ENCODE measurements at regions not wholly inside any gene's neighbourhood (a gene's known extent, or its start where the extent isn't known, plus 50 kb on each side); places are given as distances from the start of the nearest gene placed in this dataset.

DNA sequence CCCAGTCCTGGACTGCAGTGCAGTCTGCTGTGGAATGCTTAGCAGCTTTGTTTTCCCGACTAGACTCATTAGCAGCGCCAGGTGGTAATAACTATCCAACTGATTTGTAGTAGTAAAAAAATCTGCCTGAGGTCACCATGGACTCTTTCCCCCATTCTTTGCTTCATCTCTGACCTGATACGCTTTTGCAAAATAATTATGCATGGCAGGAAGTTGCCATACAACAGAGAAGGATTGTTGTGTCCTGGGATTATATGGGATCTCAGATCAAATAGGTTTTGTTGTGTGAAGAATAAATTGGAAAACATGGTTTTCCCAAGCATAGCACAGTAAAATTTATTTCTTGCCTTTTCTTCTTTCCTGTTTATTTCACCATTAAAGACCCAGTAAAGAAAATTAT lies 72.4 kb upstream of the ATP5MC3 start:
- TF ChIP-seq, protein P1, sequence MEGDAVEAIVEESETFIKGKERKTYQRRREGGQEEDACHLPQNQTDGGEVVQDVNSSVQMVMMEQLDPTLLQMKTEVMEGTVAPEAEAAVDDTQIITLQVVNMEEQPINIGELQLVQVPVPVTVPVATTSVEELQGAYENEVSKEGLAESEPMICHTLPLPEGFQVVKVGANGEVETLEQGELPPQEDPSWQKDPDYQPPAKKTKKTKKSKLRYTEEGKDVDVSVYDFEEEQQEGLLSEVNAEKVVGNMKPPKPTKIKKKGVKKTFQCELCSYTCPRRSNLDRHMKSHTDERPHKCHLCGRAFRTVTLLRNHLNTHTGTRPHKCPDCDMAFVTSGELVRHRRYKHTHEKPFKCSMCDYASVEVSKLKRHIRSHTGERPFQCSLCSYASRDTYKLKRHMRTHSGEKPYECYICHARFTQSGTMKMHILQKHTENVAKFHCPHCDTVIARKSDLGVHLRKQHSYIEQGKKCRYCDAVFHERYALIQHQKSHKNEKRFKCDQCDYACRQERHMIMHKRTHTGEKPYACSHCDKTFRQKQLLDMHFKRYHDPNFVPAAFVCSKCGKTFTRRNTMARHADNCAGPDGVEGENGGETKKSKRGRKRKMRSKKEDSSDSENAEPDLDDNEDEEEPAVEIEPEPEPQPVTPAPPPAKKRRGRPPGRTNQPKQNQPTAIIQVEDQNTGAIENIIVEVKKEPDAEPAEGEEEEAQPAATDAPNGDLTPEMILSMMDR (IDR thresholded peaks at IDR 0.05): no peak
- TF ChIP-seq POLR2A (IDR thresholded peaks at IDR 0.05; ENCODE audit: low read length) (no peak), POLR2AphosphoS2 (conservative IDR thresholded peaks at IDR 0.05; ENCODE audit: low read length) (no peak), HDAC2 (IDR thresholded peaks at IDR 0.05) (no peak), EP300 (IDR thresholded peaks at IDR 0.05) (no peak), MAZ (IDR thresholded peaks at IDR 0.05; ENCODE audit: borderline replicate concordance, low read depth, low read length) (no peak), MAFK (IDR thresholded peaks at IDR 0.05; ENCODE audit: partially characterized antibody) (no peak), TP53 (CRISPR knock-in tag; IDR thresholded peaks at IDR 0.05) (no peak)
